NT2/D1 (cell line): ENCODE measurements at regions not wholly inside any gene's neighbourhood (a gene's known extent, or its start where the extent isn't known, plus 50 kb on each side); places are given as distances from the start of the nearest gene placed in this dataset.

Experiments used
- DNase-seq: peaks from one replicate; pipeline ENCODE4 v3.0.0-alpha.2; 2011; ENCODE audit warnings: low read depth, low spot score
- H3K27me3 ChIP-seq: 2 replicates; pipeline ENCODE4 v1.6.0; 2011; ENCODE audit warnings: mild to moderate bottlenecking; ENCODE audit not compliant: insufficient read length, insufficient read depth
- H3K36me3 ChIP-seq: 2 replicates; pipeline ENCODE4 v1.6.1; 2011; ENCODE audit warnings: mild to moderate bottlenecking, low read length, mixed read lengths; ENCODE audit not compliant: insufficient read depth, insufficient read length
- H3K4me1 ChIP-seq: 2 replicates; pipeline ENCODE4 v1.5.1; 2011; ENCODE audit not compliant: insufficient read depth, insufficient read length
- H3K4me3 ChIP-seq: 2 replicates; pipeline ENCODE4 v1.5.1; 2011; ENCODE audit warnings: low read depth; ENCODE audit not compliant: insufficient read length
- H3K9ac ChIP-seq: 2 replicates; pipeline ENCODE4 v1.6.0; 2011; ENCODE audit warnings: low read depth; ENCODE audit not compliant: insufficient read length
- H3K9me3 ChIP-seq: 2 replicates; pipeline ENCODE4 v1.5.1; 2011; ENCODE audit warnings: mild to moderate bottlenecking, low read length; ENCODE audit not compliant: insufficient read depth
- SUZ12 ChIP-seq: IDR thresholded peaks from 2 replicates; pipeline ENCODE4 v1.6.1; 2011; ENCODE audit not compliant: insufficient read length, insufficient read depth; ENCODE audit errors: extremely low read depth
- YY1 ChIP-seq: IDR thresholded peaks from 2 replicates; pipeline ENCODE4 v1.6.1; 2011; ENCODE audit not compliant: insufficient read length, insufficient read depth
- ZNF274 ChIP-seq: IDR thresholded peaks from 2 replicates; pipeline ENCODE4 v1.6.1; 2011; ENCODE audit warnings: mild to moderate bottlenecking, low read depth, low read length

- Histone ChIP-seq H3K4me1 (no peaks in the 10 kb centered on the region), H3K4me3 (no peak overlapping the region), H3K9ac (no peak overlapping the region), H3K36me3 (no peaks in the 10 kb centered on the region), H3K9me3 (no peaks in the 10 kb centered on the region), H3K27me3 (no peaks in the 10 kb centered on the region)
- TF ChIP-seq SUZ12 (no peak), ZNF274 (no peak), YY1 (no peak)
- no peak for DNase-seq
Observed at GRCh38 chr16:74019612-74020011, 277.0 kb upstream of the PSMD7 start.

- no peak overlapping the region for H3K4me3 ChIP-seq
- H3K9me3 ChIP-seq, result no peaks in the 10 kb centered on the region
- no peak overlapping the region for H3K9ac ChIP-seq
- DNase-seq, result no peak
- no peaks in the 10 kb centered on the region for H3K27me3 ChIP-seq
- H3K36me3 ChIP-seq, result no peaks in the 10 kb centered on the region
- no peaks in the 10 kb centered on the region for H3K4me1 ChIP-seq
- TF ChIP-seq YY1, result no peak
- no peak for TF ChIP-seq SUZ12
- no peak for TF ChIP-seq ZNF274
Observed at GRCh38 chr16:74015953-74016352, 280.7 kb upstream of the PSMD7 start.

GRCh38 chr16:73998707-73999106 lies 297.9 kb upstream of the PSMD7 start:
- Histone ChIP-seq H3K9ac (no peak overlapping the region), H3K4me3 (no peak overlapping the region), H3K27me3 (no peaks in the 10 kb centered on the region), H3K9me3 (peaks cover 11% of the 10 kb centered on the region; the same call in 1 of the 2 replicates), H3K36me3 (no peaks in the 10 kb centered on the region), H3K4me1 (no peaks in the 10 kb centered on the region)
- DNase-seq, result no peak
- no peak for TF ChIP-seq SUZ12

GRCh38 chr16:73997971-73998370 lies 298.6 kb upstream of the PSMD7 start:
- Histone ChIP-seq H3K36me3 (no peaks in the 10 kb centered on the region), H3K4me3 (no peak overlapping the region), H3K27me3 (no peaks in the 10 kb centered on the region), H3K4me1 (no peaks in the 10 kb centered on the region), H3K9me3 (peaks cover 4% of the 10 kb centered on the region; the same call in 1 of the 2 replicates), H3K9ac (no peak overlapping the region)
- DNase-seq, result no peak
- TF ChIP-seq YY1 (no peak), SUZ12 (no peak), ZNF274 (no peak)

GRCh38 chr16:73997340-73997711 lies 299.3 kb upstream of the PSMD7 start:
- TF ChIP-seq YY1 (no peak), SUZ12 (no peak), ZNF274 (no peak)
- no peak overlapping the region for H3K9ac ChIP-seq
- H3K27me3 ChIP-seq, result no peaks in the 10 kb centered on the region

GRCh38 chr16:73996624-73997339 lies 299.8 kb upstream of the PSMD7 start:
- no peaks in the 10 kb centered on the region for H3K4me1 ChIP-seq
- H3K9ac ChIP-seq, result no peak overlapping the region
- DNase-seq, result no peak
- no peak for TF ChIP-seq SUZ12
- no peak for TF ChIP-seq ZNF274
- no peak for TF ChIP-seq YY1
- no peaks in the 10 kb centered on the region for H3K36me3 ChIP-seq
- no peaks in the 10 kb centered on the region for H3K9me3 ChIP-seq
- H3K4me3 ChIP-seq, result no peak overlapping the region
- H3K27me3 ChIP-seq, result no peaks in the 10 kb centered on the region

More at GRCh38 chr16:73997340-73997711, 299.3 kb upstream of the PSMD7 start:
- Histone ChIP-seq H3K4me3 (no peak overlapping the region), H3K4me1 (no peaks in the 10 kb centered on the region), H3K9me3 (no peaks in the 10 kb centered on the region), H3K36me3 (no peaks in the 10 kb centered on the region)
- no peak for DNase-seq

GRCh38 chr16:73993878-73994277 lies 302.7 kb upstream of the PSMD7 start:
- TF ChIP-seq ZNF274 (no peak), SUZ12 (no peak), YY1 (no peak)
- H3K36me3 ChIP-seq, result no peaks in the 10 kb centered on the region
- no peaks in the 10 kb centered on the region for H3K4me1 ChIP-seq
- no peak overlapping the region for H3K4me3 ChIP-seq
- no peaks in the 10 kb centered on the region for H3K9me3 ChIP-seq
- H3K9ac ChIP-seq, result no peak overlapping the region
- no peak for DNase-seq
- no peaks in the 10 kb centered on the region for H3K27me3 ChIP-seq

GRCh38 chr16:73978407-73978784 lies 318.2 kb upstream of the PSMD7 start:
- Histone ChIP-seq H3K9me3 (no peaks in the 10 kb centered on the region), H3K4me1 (no peaks in the 10 kb centered on the region), H3K9ac (no peak overlapping the region), H3K27me3 (no peaks in the 10 kb centered on the region), H3K4me3 (no peak overlapping the region), H3K36me3 (no peaks in the 10 kb centered on the region)
- TF ChIP-seq YY1 (no peak), ZNF274 (no peak), SUZ12 (no peak)
- no peak for DNase-seq
